ENCODE measurements at regions not wholly inside any gene's neighbourhood (a gene's known extent, or its start where the extent isn't known, plus 50 kb on each side); places are given as distances from the start of the nearest gene placed in this dataset.

DNA sequence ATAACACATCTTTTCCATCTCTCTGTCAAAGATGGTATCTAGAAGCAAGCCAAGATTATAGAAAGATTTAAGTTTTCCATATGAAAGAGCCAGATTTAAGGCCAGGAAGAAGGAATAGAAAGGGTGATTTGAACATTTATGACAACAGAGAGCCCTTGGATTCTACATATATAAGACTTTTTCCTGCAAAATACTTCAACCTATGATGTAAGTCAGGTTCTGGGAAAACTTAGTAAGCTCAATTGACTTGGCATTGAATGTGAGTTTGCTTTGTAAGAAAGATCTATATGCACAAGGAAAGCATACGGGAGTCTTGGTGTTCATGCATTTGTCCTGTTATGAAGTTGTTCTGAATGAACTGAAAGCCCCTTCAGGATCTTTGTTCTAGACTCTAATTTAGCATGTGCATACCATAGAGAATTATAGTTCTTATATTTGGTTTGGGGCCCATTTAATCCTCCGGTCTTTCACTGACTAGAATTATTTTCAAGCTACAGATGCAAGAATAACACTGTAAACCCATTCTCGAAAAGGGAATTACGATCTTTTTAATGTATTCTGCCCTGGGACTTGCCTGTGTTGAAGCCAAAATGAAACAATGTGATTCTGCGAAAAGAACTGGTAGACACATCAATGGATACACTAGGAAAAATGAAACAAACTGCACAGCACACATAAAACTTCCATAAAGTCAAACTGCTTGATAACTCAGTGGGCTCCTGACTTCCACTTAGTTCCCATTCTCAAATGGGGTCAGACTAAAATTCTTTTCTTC is 152.8 kb downstream of the DISP1 start:
- no peak for DNase-seq (ENCODE audit: low read depth, low spot score)
- no peaks in the 10 kb centered on the region for H3K36me3 ChIP-seq (ENCODE audit: insufficient read depth, insufficient read length, low read length)
- TF ChIP-seq SUZ12 (IDR thresholded peaks at IDR 0.05; ENCODE audit: extremely low read depth, insufficient read depth, insufficient read length) (no peak), ZNF274 (IDR thresholded peaks at IDR 0.05; ENCODE audit: low read depth, low read length) (no peak), YY1 (IDR thresholded peaks at IDR 0.05; ENCODE audit: insufficient read depth, insufficient read length) (no peak)
- no peaks in the 10 kb centered on the region for H3K27me3 ChIP-seq (ENCODE audit: insufficient read depth, insufficient read length)
- H3K9ac ChIP-seq (ENCODE audit: insufficient read length, low read depth) = no peak overlapping the region
- no peaks in the 10 kb centered on the region for H3K4me1 ChIP-seq (ENCODE audit: insufficient read depth, insufficient read length)
- no peak overlapping the region for H3K4me3 ChIP-seq (ENCODE audit: insufficient read length, low read depth)
- no peaks in the 10 kb centered on the region for H3K9me3 ChIP-seq (ENCODE audit: insufficient read depth, low read length)

DNA sequence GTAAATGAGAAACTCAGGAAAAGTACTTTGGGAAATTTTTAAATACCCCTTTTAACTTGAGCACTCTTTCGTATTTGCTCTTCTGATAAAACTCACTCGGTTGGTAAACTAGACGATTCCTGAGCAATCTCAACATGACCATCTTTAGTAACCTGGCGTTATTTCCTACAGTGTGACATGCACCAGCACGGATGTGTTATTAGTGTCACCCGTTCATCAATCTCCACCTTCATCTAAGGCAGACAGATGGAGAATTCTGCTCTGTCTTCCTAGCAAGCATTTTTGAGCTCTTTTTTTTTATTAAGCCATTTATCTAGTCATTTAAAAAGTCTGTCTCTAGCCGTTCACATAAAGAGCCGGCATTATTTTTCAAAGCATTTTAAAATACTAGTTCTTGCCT is 155.2 kb downstream of the DISP1 start:
- H3K36me3 ChIP-seq (ENCODE audit: insufficient read depth, insufficient read length, low read length) = no peaks in the 10 kb centered on the region
- H3K9ac ChIP-seq (ENCODE audit: insufficient read length, low read depth) = no peak overlapping the region
- DNase-seq (ENCODE audit: low read depth, low spot score) = no peak
- H3K27me3 ChIP-seq (ENCODE audit: insufficient read depth, insufficient read length) = no peaks in the 10 kb centered on the region
- H3K4me1 ChIP-seq (ENCODE audit: insufficient read depth, insufficient read length) = no peaks in the 10 kb centered on the region
- no peak for TF ChIP-seq ZNF274 (IDR thresholded peaks at IDR 0.05; ENCODE audit: low read depth, low read length)
- no peak for TF ChIP-seq SUZ12 (IDR thresholded peaks at IDR 0.05; ENCODE audit: extremely low read depth, insufficient read depth, insufficient read length)
- no peak for TF ChIP-seq YY1 (IDR thresholded peaks at IDR 0.05; ENCODE audit: insufficient read depth, insufficient read length)
- H3K9me3 ChIP-seq (ENCODE audit: insufficient read depth, low read length) = no peaks in the 10 kb centered on the region
- no peak overlapping the region for H3K4me3 ChIP-seq (ENCODE audit: insufficient read length, low read depth)

DNA sequence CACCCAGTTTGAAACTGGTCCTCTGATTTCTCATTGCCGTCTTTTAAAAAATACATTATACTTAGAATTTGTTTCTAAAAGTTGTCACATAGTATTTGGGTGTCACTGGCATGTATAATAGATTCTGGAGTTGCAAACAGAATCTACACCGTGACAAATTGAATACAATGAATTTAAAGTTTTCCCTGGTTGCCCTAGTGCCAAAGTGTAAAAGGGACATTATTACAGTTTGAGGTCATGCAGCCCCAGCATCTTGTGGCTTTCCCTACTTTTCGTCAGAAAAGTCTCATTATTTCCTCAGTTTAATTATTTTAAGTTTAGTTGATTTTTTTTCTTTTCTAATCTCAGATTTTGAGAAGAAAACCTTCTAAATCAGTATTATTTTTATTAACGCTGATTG is 155.9 kb downstream of the DISP1 start:
- Histone ChIP-seq H3K9me3 (ENCODE audit: insufficient read depth, low read length) (no peaks in the 10 kb centered on the region), H3K9ac (ENCODE audit: insufficient read length, low read depth) (no peak overlapping the region), H3K36me3 (ENCODE audit: insufficient read depth, insufficient read length, low read length) (no peaks in the 10 kb centered on the region), H3K4me3 (ENCODE audit: insufficient read length, low read depth) (no peak overlapping the region), H3K27me3 (ENCODE audit: insufficient read depth, insufficient read length) (no peaks in the 10 kb centered on the region), H3K4me1 (ENCODE audit: insufficient read depth, insufficient read length) (no peaks in the 10 kb centered on the region)
- no peak for TF ChIP-seq SUZ12 (IDR thresholded peaks at IDR 0.05; ENCODE audit: extremely low read depth, insufficient read depth, insufficient read length)
- TF ChIP-seq ZNF274 (IDR thresholded peaks at IDR 0.05; ENCODE audit: low read depth, low read length) = no peak
- TF ChIP-seq YY1 (IDR thresholded peaks at IDR 0.05; ENCODE audit: insufficient read depth, insufficient read length) = no peak
- no peak for DNase-seq (ENCODE audit: low read depth, low spot score)

DNA sequence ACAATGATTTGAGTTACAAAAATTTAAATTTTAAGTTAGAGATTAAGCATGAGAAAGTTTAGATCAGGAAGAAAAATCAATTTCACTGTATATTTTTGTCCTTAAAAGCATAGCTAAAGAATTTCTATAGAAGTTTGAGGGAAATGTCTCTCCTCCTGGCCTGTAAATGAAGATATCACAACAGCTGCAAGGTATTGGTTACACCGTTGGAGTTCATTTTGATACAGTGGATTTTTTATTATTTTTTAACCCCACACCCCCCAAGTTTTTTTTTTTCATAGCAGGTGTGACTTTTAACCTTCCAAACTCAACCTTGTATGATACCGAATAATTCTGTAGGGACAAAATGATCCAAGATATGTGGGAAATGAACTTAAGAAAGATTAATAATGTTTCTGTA is 156.3 kb downstream of the DISP1 start:
- Histone ChIP-seq H3K27me3 (ENCODE audit: insufficient read depth, insufficient read length) (no peaks in the 10 kb centered on the region), H3K9me3 (ENCODE audit: insufficient read depth, low read length) (no peaks in the 10 kb centered on the region), H3K4me3 (ENCODE audit: insufficient read length, low read depth) (no peak overlapping the region), H3K36me3 (ENCODE audit: insufficient read depth, insufficient read length, low read length) (no peaks in the 10 kb centered on the region), H3K4me1 (ENCODE audit: insufficient read depth, insufficient read length) (no peaks in the 10 kb centered on the region), H3K9ac (ENCODE audit: insufficient read length, low read depth) (no peak overlapping the region)
- no peak for DNase-seq (ENCODE audit: low read depth, low spot score)
- TF ChIP-seq ZNF274 (IDR thresholded peaks at IDR 0.05; ENCODE audit: low read depth, low read length) (no peak), YY1 (IDR thresholded peaks at IDR 0.05; ENCODE audit: insufficient read depth, insufficient read length) (no peak), SUZ12 (IDR thresholded peaks at IDR 0.05; ENCODE audit: extremely low read depth, insufficient read depth, insufficient read length) (no peak)

DNA sequence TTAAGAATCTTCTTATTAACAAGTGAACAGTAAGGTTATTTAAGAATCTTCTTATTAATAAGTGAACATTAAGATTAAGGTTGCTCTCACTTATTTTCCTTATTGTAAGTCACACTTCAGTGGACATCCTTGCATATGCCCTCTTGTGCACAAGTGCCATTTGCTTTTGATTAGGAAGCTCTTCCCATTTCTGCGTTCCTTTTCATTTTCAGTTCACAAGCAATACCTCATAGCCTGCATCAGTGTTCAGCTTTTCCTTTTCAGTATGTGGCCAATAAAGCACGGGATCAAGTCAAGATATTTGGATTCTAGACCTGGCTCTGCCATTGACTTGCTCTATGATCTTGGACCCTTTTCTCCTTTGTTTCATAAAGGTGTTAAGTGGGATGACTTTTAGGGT is 158.7 kb downstream of the DISP1 start:
- no peak overlapping the region for H3K9ac ChIP-seq (ENCODE audit: insufficient read length, low read depth)
- H3K4me3 ChIP-seq (ENCODE audit: insufficient read length, low read depth) = no peak overlapping the region
- TF ChIP-seq YY1 (IDR thresholded peaks at IDR 0.05; ENCODE audit: insufficient read depth, insufficient read length) = no peak
- no peak for TF ChIP-seq ZNF274 (IDR thresholded peaks at IDR 0.05; ENCODE audit: low read depth, low read length)
- TF ChIP-seq SUZ12 (IDR thresholded peaks at IDR 0.05; ENCODE audit: extremely low read depth, insufficient read depth, insufficient read length) = no peak
- H3K36me3 ChIP-seq (ENCODE audit: insufficient read depth, insufficient read length, low read length) = no peaks in the 10 kb centered on the region
- no peak for DNase-seq (ENCODE audit: low read depth, low spot score)
- no peaks in the 10 kb centered on the region for H3K9me3 ChIP-seq (ENCODE audit: insufficient read depth, low read length)
- H3K4me1 ChIP-seq (ENCODE audit: insufficient read depth, insufficient read length) = no peaks in the 10 kb centered on the region
- no peaks in the 10 kb centered on the region for H3K27me3 ChIP-seq (ENCODE audit: insufficient read depth, insufficient read length)

DNA sequence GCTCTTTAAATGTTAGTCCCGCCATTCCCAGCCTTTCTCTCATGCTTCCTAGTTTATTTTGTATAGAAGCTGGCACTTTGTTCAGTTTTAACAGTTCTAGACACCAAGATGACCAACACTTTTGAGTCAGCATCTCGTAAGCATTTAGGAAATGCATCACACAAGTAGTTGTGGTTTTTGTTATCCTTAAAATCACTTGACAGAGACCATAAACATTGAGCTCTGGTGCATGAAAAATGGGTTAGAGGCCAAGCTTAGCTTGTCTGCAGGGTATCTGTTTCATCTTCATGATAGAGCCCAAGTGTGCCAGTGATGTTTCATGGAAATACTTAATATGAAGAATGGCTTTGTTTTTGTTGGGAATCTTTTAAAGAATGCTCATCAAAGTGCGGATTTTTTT is 159.7 kb downstream of the DISP1 start:
- H3K27me3 ChIP-seq (ENCODE audit: insufficient read depth, insufficient read length) = no peaks in the 10 kb centered on the region
- DNase-seq (ENCODE audit: low read depth, low spot score) = no peak
- no peaks in the 10 kb centered on the region for H3K4me1 ChIP-seq (ENCODE audit: insufficient read depth, insufficient read length)
- H3K4me3 ChIP-seq (ENCODE audit: insufficient read length, low read depth) = no peak overlapping the region
- TF ChIP-seq YY1 (IDR thresholded peaks at IDR 0.05; ENCODE audit: insufficient read depth, insufficient read length) = no peak
- no peak for TF ChIP-seq ZNF274 (IDR thresholded peaks at IDR 0.05; ENCODE audit: low read depth, low read length)
- no peak for TF ChIP-seq SUZ12 (IDR thresholded peaks at IDR 0.05; ENCODE audit: extremely low read depth, insufficient read depth, insufficient read length)
- H3K9ac ChIP-seq (ENCODE audit: insufficient read length, low read depth) = no peak overlapping the region
- no peaks in the 10 kb centered on the region for H3K9me3 ChIP-seq (ENCODE audit: insufficient read depth, low read length)
- H3K36me3 ChIP-seq (ENCODE audit: insufficient read depth, insufficient read length, low read length) = no peaks in the 10 kb centered on the region

DNA sequence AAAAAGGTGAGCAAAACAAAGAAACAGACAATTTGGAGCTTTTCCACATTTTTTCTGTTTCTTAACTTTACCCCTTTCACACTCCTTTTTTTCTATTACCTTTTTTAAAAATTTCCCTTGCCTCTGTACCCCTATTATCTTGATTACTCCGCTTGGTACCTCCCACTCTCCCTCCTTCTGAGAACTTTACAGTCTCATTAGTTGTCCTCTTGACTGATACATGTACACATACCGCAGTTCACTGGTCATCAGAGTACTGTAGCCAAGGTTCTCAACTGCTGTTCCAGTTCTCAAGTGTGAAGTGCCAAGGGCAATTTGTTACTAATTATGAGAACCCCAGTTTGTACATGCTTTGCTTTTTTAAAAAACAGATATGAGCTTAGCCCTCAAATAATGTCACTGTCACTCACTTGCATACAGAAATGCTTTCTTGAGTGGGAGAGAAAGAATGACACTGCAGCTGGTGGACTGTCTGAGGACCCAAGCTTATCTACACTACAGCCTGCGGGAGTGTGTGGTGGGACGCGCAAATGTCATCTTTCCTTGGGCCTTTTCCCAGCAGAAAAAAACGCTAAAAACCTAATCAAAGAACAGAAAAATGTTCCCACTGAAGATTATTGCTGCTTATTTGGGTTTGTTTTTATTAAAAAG is 160.8 kb downstream of the DISP1 start:
- TF ChIP-seq SUZ12 (IDR thresholded peaks at IDR 0.05; ENCODE audit: extremely low read depth, insufficient read depth, insufficient read length) (no peak), YY1 (IDR thresholded peaks at IDR 0.05; ENCODE audit: insufficient read depth, insufficient read length) (no peak), ZNF274 (IDR thresholded peaks at IDR 0.05; ENCODE audit: low read depth, low read length) (no peak)
- Histone ChIP-seq H3K36me3 (ENCODE audit: insufficient read depth, insufficient read length, low read length) (no peaks in the 10 kb centered on the region), H3K4me3 (ENCODE audit: insufficient read length, low read depth) (no peak overlapping the region), H3K4me1 (ENCODE audit: insufficient read depth, insufficient read length) (no peaks in the 10 kb centered on the region), H3K9ac (ENCODE audit: insufficient read length, low read depth) (no peak overlapping the region), H3K9me3 (ENCODE audit: insufficient read depth, low read length) (no peaks in the 10 kb centered on the region), H3K27me3 (ENCODE audit: insufficient read depth, insufficient read length) (no peaks in the 10 kb centered on the region)
- DNase-seq (ENCODE audit: low read depth, low spot score) = no peak
